A549 (cell line): ENCODE measurements at regions not wholly inside any gene's neighbourhood (a gene's known extent, or its start where the extent isn't known, plus 50 kb on each side); places are given as distances from the start of the nearest gene placed in this dataset.

Experiments
- CHD4 ChIP-seq: fragments of 200-600 bp; sonication (generic); IDR thresholded peaks from 2 replicates; pipeline ENCODE4 v1.6.1; 2016; ENCODE audit warnings: antibody characterized with exemption, mild to moderate bottlenecking, borderline replicate concordance
- CTCF ChIP-seq: fragments of >200 bp; sonication (Bioruptor Twin); formaldehyde crosslinking; IDR thresholded peaks from 3 replicates; pipeline ENCODE4 v1.5.1; 2016
- HOXA7 ChIP-seq: fragments of 250-450 bp; sonication (Bioruptor Pico); IDR thresholded peaks from 2 replicates; pipeline ENCODE4 v1.5.0; 2020; ENCODE audit warnings: mild to moderate bottlenecking, moderate library complexity
- MAFK ChIP-seq: fragments of 450-650 bp; IDR thresholded peaks from 2 replicates; pipeline ENCODE4 v1.6.1; 2014; ENCODE audit not compliant: partially characterized antibody
- POLR2A ChIP-seq: IDR thresholded peaks from 2 replicates; pipeline ENCODE4 v1.6.1; 2012; ENCODE audit warnings: mild to moderate bottlenecking, low read length
- RNF2 ChIP-seq: fragments of 200-600 bp; sonication (generic); IDR thresholded peaks from 2 replicates; pipeline ENCODE4 v1.6.1; 2016; ENCODE audit warnings: low read depth, mild to moderate bottlenecking, antibody characterized with exemption, moderate library complexity, borderline replicate concordance
- SMC3 ChIP-seq: fragments of >200 bp; sonication (Bioruptor Twin); formaldehyde crosslinking; IDR thresholded peaks from 3 replicates; pipeline ENCODE4 v1.6.1; 2018; ENCODE audit warnings: inconsistent platforms
- ZNF302 ChIP-seq: fragments of 250-450 bp; sonication (Bioruptor Pico); IDR thresholded peaks from 2 replicates; pipeline ENCODE4 v1.9.0; 2021; ENCODE audit warnings: inconsistent platforms, mild to moderate bottlenecking, moderate library complexity
- TF ChIP-seq, protein P1 (sequence below): IDR thresholded peaks from 2 replicates; pipeline ENCODE4 v1.6.1; 2012; ENCODE audit warnings: low read depth, borderline replicate concordance
- TF ChIP-seq, protein P2 (sequence below): IDR thresholded peaks from 2 replicates; pipeline ENCODE4 v1.6.1; 2012
- TF ChIP-seq, protein P3 (sequence below): fragments of 200-600 bp; sonication (generic); IDR thresholded peaks from 2 replicates; pipeline ENCODE4 v1.6.1; 2016; ENCODE audit warnings: antibody characterized with exemption, mild to moderate bottlenecking, moderate library complexity

DNA sequence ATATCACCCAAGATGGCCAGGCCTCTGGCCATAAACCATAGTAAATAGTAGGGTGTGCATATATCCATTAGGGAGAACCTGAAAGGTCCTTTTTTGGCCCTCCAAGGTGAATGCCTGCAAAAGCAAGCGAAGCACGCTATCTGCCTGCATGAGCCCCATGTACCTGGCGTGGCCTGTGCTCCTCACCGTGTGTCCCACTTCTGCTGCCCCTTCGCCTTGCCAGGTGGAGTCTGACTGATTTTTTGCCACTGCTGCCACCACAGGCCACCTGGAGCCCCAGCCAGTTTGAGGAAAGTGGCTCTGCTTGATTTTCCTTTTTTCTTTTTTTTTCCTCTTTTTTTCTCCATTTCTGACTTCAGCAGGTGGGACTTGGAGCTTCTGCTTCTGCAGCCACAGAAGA is 139.7 kb downstream of the SNRPN start:
- no peak for TF ChIP-seq POLR2A
- no peak for TF ChIP-seq SMC3
- TF ChIP-seq, protein P1, sequence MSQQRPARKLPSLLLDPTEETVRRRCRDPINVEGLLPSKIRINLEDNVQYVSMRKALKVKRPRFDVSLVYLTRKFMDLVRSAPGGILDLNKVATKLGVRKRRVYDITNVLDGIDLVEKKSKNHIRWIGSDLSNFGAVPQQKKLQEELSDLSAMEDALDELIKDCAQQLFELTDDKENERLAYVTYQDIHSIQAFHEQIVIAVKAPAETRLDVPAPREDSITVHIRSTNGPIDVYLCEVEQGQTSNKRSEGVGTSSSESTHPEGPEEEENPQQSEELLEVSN, result no peak
- no peak for TF ChIP-seq HOXA7
- TF ChIP-seq CTCF, result no peak
- TF ChIP-seq, protein P2, sequence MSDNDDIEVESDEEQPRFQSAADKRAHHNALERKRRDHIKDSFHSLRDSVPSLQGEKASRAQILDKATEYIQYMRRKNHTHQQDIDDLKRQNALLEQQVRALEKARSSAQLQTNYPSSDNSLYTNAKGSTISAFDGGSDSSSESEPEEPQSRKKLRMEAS, result no peak
- TF ChIP-seq CHD4, result no peak
- TF ChIP-seq, protein P3, sequence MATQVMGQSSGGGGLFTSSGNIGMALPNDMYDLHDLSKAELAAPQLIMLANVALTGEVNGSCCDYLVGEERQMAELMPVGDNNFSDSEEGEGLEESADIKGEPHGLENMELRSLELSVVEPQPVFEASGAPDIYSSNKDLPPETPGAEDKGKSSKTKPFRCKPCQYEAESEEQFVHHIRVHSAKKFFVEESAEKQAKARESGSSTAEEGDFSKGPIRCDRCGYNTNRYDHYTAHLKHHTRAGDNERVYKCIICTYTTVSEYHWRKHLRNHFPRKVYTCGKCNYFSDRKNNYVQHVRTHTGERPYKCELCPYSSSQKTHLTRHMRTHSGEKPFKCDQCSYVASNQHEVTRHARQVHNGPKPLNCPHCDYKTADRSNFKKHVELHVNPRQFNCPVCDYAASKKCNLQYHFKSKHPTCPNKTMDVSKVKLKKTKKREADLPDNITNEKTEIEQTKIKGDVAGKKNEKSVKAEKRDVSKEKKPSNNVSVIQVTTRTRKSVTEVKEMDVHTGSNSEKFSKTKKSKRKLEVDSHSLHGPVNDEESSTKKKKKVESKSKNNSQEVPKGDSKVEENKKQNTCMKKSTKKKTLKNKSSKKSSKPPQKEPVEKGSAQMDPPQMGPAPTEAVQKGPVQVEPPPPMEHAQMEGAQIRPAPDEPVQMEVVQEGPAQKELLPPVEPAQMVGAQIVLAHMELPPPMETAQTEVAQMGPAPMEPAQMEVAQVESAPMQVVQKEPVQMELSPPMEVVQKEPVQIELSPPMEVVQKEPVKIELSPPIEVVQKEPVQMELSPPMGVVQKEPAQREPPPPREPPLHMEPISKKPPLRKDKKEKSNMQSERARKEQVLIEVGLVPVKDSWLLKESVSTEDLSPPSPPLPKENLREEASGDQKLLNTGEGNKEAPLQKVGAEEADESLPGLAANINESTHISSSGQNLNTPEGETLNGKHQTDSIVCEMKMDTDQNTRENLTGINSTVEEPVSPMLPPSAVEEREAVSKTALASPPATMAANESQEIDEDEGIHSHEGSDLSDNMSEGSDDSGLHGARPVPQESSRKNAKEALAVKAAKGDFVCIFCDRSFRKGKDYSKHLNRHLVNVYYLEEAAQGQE, result no peak
- no peak for TF ChIP-seq RNF2
- TF ChIP-seq MAFK, result no peak
- TF ChIP-seq ZNF302, result no peak
